ENCODE measurements at regions not wholly inside any gene's neighbourhood (a gene's known extent, or its start where the extent isn't known, plus 50 kb on each side); places are given as distances from the start of the nearest gene placed in this dataset.

GRCh38 chr22:48080316-48081165 lies 1318.1 kb downstream of the TBC1D22A start:
- no peaks in the 10 kb centered on the region for H4K20me1 ChIP-seq (ENCODE audit: insufficient read depth, low read length)
- ATAC-seq = no peak
- no peaks in the 10 kb centered on the region for H3K4me1 ChIP-seq (ENCODE audit: insufficient read depth, low read length)
- no peaks in the 10 kb centered on the region for H3K36me3 ChIP-seq (replicated peaks in 1 of 2; ENCODE audit: control insufficient read depth in 1 of 2, insufficient read depth in 2 of 2, low read length in 2 of 2)
- in situ Hi-C loops (cut with HindIII; ENCODE audit: extremely low pct_ligation_motif_present, low pct_unique_long_range_greater_than_20kb) (no loop called here), intact Hi-C loops (cut with micrococcal nuclease; ENCODE audit: unreplicated experiment) (no loop called here)
- no peak for TF ChIP-seq ZKSCAN8 (CRISPR knock-in tag; IDR thresholded peaks at IDR 0.05; ENCODE audit: borderline replicate concordance)
- TF ChIP-seq MNT (IDR thresholded peaks at IDR 0.05) = no peak
- TF ChIP-seq ARHGAP35 (CRISPR knock-in tag; IDR thresholded peaks at IDR 0.05; ENCODE audit: borderline replicate concordance) = no peak
- TF ChIP-seq SIN3B (IDR thresholded peaks at IDR 0.05; ENCODE audit: low read length) = no peak
- DNase-seq (ENCODE audit: low spot score) = no peak
- WGBS (ENCODE audit: low lambda C conversion rate) = 57% methylated on average over 18 of the region's 21 CpGs
- ChIA-PET POLR2A (no interaction called here), CTCF (ENCODE audit: low intra/inter-chr PET ratio, low total read pairs) (no interaction called here)
- H2AFZ ChIP-seq (ENCODE audit: low read length) = no peak overlapping the region
- no TSS peak for BruUV-seq (replicated peaks)
- H3K27me3 ChIP-seq (ENCODE audit: control insufficient read depth in 1 of 2, insufficient read depth in 2 of 2, low read length in 2 of 2) = peaks cover 3 to 22% of the 10 kb centered on the region in 2 experiments
- no peaks in the 10 kb centered on the region for H3K9me3 ChIP-seq (ENCODE audit: low read length)
- H3K27ac ChIP-seq (ENCODE audit: extremely low read length, insufficient read depth, low read length) = no peak overlapping the region
- no peak overlapping the region for H3K9ac ChIP-seq (ENCODE audit: insufficient read depth, low read depth, low read length)
- H3K79me2 ChIP-seq (ENCODE audit: insufficient read depth, low read length) = no peaks in the 10 kb centered on the region
- no peak for FAIRE-seq
- no peak overlapping the region for H3K4me3 ChIP-seq (replicated peaks in 1 of 3; ENCODE audit: insufficient read depth in 1 of 3, low read depth in 2 of 3, low read length in 3 of 3)
- no peak overlapping the region for H3K4me2 ChIP-seq (ENCODE audit: low read depth, low read length)

- no peak overlapping the region for H3K27ac ChIP-seq (ENCODE audit: extremely low read length, insufficient read depth, low read length)
- no peak overlapping the region for H3K4me2 ChIP-seq (ENCODE audit: low read depth, low read length)
- DNase-seq (ENCODE audit: low spot score) (no peak), FAIRE-seq (no peak), ATAC-seq (no peak)
- H3K9ac ChIP-seq (ENCODE audit: insufficient read depth, low read depth, low read length) = no peak overlapping the region
- H3K9me3 ChIP-seq (ENCODE audit: low read length) = no peaks in the 10 kb centered on the region
- BruUV-seq (replicated peaks) = no TSS peak
- 29% methylated on average over 20 of the region's 21 CpGs for WGBS (ENCODE audit: low lambda C conversion rate)
- no peaks in the 10 kb centered on the region for H3K36me3 ChIP-seq (replicated peaks in 1 of 2; ENCODE audit: control insufficient read depth in 1 of 2, insufficient read depth in 2 of 2, low read length in 2 of 2)
- no peaks in the 10 kb centered on the region for H3K79me2 ChIP-seq (ENCODE audit: insufficient read depth, low read length)
- intact Hi-C loops (cut with micrococcal nuclease; ENCODE audit: unreplicated experiment) (no loop called here), in situ Hi-C loops (cut with HindIII; ENCODE audit: extremely low pct_ligation_motif_present, low pct_unique_long_range_greater_than_20kb) (no loop called here)
- POLR2A ChIA-PET = no interaction called here
- H3K27me3 ChIP-seq (ENCODE audit: control insufficient read depth in 1 of 2, insufficient read depth in 2 of 2, low read length in 2 of 2) = peaks cover 3 to 20% of the 10 kb centered on the region in 2 experiments
- CTCF ChIA-PET (ENCODE audit: low intra/inter-chr PET ratio, low total read pairs) = no interaction called here
- no peaks in the 10 kb centered on the region for H4K20me1 ChIP-seq (ENCODE audit: insufficient read depth, low read length)
- H3K4me1 ChIP-seq (ENCODE audit: insufficient read depth, low read length) = no peaks in the 10 kb centered on the region
- TF ChIP-seq ZNF496 (CRISPR knock-in tag; IDR thresholded peaks at IDR 0.05; ENCODE audit: insufficient replicate concordance) = no peak
- peak; percentile 52; the same call in 1 of the 2 replicates for TF ChIP-seq ATF7 (IDR thresholded peaks at IDR 0.05)
- no peak for TF ChIP-seq ATF7 (CRISPR knock-in tag; IDR thresholded peaks at IDR 0.05)
- H3K4me3 ChIP-seq (replicated peaks in 1 of 3; ENCODE audit: insufficient read depth in 1 of 3, low read depth in 2 of 3, low read length in 3 of 3) = no peak overlapping the region
- no peak overlapping the region for H2AFZ ChIP-seq (ENCODE audit: low read length)
Observed at GRCh38 chr22:48079505-48080290, 1317.2 kb downstream of the TBC1D22A start.

All from HepG2 (cell line).